ENCODE measurements at regions not wholly inside any gene's neighbourhood (a gene's known extent, or its start where the extent isn't known, plus 50 kb on each side); places are given as distances from the start of the nearest gene placed in this dataset.

DNA sequence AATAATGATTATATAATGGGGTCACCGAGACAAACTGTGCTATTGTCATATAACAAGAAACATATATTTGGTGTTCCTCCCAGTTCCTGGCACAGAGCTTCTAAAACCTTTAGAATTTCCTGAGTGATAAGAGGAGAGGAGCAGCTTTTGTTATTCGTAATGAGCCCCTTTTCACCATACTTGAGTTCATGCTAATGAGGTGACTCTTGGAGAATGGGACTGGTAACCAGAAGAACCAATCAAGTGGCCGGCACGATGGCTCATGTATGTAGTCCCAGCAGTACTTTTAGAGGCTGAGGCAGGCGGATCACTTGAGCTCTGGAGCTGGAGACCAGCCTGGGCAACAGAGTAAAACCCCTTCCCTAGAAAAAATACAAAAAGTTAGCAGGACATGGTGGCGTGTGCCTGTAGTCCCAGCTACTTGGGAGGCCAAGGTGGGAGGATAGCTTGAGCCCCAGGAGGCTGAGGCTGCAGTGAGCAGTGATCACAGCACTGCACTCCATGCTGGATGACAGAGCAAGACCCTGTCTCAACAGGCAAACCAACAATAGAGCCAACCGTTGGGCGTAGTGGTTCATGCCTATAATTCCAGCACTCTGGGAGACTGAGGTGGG, 62.7 kb upstream of the FTH1 start:
- DNase-seq (ENCODE audit: low spot score), result no peak

DNA sequence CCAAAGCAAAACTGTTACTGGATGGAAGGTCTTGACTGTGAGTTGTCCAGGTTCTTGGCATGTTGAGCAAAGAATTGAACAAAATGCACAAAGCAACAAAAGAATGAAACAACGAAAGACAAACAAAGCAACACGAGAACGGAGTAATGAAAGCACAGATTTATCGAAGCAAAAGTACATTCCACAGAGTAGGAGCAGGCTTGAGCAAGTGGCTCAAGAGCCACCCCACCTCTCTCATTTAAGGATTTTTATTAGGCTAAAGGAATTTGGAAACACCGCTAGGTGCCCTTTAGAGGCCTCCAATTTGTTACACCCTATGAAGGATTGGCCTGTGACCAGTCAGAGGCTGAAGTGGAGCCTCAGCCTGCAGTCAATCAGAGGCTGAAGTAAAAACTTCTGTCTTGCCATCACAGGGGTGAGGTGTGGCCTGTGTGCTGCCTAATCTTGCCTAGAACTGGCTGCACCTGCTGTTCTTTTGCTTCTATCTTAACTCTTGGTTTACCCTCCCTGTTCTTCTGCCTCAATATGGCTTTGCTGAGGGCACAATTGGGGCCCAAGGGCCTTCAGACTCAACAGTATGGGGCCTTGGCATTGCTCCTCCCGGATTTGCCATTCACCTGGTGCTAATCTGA, 59.4 kb upstream of the FTH1 start:
- no peak for DNase-seq (ENCODE audit: low spot score)

DNA sequence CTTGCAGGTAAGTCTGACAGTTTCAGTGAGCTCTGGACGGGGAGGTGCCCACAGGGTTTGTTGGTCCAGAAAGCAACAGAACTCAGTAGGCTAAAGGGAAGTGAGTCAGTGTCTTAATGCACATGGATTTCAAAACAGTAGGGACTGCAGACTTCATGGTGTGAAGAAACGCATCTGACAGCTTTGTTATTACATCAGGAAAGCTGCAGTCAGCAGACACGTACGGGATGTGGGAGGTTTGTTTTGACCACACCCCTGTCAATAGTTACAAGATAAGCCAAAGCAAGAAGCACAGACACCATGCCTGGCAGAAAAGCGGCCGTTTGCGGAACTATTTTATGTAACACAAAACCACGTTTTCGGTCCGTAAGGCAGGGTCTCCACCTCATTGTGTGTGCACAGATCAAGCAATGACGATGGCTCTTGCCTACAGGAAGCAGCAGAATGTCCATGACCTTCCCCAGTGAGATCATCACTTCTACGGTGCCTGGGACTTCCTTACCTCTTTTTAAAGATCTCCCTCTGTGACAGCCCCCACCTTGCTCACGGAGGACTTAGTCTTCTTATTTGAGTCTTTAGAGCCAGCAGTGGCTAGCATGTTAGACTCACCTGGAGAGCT, 58.2 kb upstream of the FTH1 start:
- DNase-seq (ENCODE audit: low spot score), result peak; percentile 86

DNA sequence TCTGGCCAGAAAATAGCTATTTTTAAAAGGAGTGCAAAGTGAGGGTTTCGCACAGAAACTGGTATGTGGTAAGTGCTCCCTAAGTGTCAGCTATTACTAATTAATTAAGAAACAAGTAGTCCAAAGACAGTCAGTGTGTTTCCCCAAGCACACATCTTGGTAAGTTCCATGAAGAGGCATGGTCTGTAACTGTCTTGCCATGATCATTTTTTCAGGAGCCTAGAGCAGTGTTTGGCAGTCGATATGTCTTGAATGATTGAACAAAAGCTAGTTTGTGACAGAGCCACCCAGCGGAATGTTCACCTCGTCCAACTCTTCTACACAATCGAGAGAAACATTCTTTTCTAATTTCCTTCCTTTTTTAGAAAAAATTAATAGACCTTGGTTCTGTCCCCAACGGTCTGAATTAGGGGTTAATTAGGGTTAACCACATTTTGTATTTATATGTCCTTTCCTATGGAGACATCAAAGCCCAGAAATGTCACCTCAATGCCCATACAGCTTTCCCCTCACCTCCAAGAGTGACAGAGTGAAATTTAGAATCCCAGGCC, 57.6 kb upstream of the FTH1 start:
- no peak for DNase-seq (ENCODE audit: low spot score)

DNA sequence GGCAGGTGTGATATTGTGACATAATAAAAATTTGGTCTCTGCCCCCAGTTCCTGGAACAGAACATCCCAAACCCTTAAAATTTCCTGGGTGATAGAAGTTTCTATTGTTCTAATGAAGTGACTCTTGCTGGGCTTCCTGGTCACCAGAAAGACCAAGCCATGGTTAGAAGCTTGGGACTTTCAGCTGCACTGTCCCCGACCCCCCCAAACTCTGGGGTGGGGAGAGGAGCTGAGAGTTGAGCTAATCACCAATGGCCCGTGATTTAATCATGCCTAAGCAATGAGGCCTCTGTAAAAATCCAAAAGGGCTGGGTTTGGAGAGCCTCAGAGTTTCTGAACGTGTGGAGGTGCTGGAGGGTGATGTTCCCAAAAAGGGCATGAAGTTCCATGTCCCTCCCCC, 54.8 kb upstream of the FTH1 start:
- DNase-seq (ENCODE audit: low spot score), result no peak

DNA sequence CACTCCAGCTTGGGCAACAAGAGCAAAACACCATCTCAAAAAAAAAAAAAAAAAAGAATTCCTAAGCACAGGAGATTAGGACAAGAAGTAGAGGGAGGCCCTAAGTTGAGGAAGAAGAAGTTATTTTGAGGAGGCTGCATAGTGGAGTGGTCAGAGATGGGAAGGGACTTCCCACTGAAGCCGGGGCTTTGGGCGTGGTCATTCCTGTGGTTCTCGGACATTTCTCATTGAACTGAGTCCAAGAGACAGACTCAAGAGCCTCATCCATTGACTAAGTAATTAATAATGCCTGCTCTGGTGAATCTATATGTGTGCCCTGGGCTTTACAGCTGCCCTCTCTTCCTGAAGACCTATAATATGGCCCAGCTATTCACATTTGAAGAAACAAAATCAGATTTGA, 53.2 kb upstream of the FTH1 start:
- DNase-seq (ENCODE audit: low spot score), result no peak

DNA sequence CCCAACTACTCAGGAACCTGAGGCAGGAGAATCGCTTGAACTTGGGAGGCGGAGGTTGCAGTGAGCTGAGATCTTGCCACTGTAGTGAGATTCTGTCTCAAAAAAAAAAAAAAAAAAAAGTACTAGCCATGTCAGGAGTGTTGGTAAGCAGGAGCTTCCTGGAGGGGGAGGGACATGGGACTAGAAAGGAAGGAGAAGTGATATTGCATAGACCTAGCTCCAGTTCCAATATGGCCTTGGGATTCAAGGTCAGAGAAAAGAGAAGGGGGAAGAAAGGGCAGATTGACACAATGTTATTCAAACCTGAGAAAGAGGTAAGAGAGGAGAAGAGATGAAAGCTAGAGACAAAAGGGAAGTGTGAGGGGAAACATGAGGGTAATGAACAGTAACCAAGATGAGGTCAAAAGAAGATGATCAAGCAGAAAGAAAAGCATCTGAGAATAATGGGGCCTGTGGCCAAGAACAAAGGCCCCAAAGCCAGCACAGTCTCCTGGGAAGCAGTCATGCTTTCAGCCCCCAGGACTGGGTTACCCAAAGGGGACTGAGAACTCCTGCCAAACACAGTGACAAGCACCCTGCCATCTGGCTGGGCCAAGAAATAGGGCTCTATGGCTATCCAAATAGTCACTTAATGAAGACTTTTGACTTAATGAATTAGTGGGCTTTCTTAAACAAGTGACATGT, 51.7 kb upstream of the FTH1 start:
- DNase-seq (ENCODE audit: low spot score), result no peak

DNA sequence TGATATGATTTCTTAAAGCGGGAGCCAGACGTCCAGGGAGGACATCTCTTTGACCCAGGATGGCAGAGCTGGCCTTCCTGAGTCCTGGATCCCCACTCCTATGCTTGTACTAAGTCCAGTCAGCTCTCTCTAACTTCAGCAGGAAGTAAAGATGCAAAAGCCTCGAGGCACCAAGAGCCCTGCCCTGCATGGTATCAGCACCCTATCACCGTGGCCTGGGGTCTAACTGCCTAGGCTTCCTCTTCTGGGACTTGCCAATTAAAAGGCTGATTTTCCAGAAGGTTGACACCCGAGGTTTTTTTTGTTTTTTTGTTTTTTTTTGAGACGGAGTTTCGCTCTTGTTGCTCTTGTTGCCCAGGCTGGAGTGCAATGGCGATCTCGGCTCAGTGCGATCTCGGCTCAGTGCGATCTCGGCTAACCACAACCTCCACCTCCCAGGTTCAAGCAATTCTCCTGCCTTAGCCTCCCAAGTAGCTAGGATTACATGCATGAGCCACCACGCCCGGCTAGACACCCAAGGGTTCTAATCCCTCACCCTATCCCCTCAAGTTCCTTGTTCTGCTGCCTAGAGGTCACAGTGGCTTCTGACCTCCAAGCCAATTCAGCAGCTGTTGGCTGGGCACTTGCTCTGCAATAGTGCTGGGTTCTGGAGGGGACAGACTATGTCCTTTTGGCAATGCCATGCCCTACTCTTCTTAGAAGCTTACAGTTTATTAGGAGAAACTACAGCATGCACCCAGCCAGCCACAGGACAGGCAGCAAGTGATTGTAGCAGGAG, 50.6 kb upstream of the FTH1 start:
- no peak for DNase-seq (ENCODE audit: low spot score)
